Neuronal stem cell (in vitro differentiated cells): ENCODE measurements at regions not wholly inside any gene's neighbourhood (a gene's known extent, or its start where the extent isn't known, plus 50 kb on each side); places are given as distances from the start of the nearest gene placed in this dataset.

Experiments used
- DNase-seq: peaks from one replicate; pipeline ENCODE4 v3.0.0-alpha.2; 2013; ENCODE audit warnings: low spot score
- H2AFZ ChIP-seq: one replicate; pipeline ENCODE4 v1.6.1; 2013; ENCODE audit warnings: mild to moderate bottlenecking, low read length, inconsistent platforms
- H2AK5ac ChIP-seq: 2 replicates; pipeline ENCODE4 v1.6.1; 2013; ENCODE audit warnings: low read depth, mild to moderate bottlenecking, inconsistent platforms, low read length, moderate library complexity, mixed read lengths
- H2BK120ac ChIP-seq: 2 replicates; pipeline ENCODE4 v1.6.1; 2013; ENCODE audit warnings: low read depth, mild to moderate bottlenecking, inconsistent platforms, low read length, moderate library complexity, mixed read lengths
- H2BK12ac ChIP-seq: one replicate; pipeline ENCODE4 v1.6.1; 2013; ENCODE audit warnings: low read length, inconsistent platforms
- H2BK15ac ChIP-seq: 2 replicates; pipeline ENCODE4 v1.6.1; 2013; ENCODE audit warnings: mild to moderate bottlenecking, low read length, inconsistent platforms, mixed read lengths
- H2BK5ac ChIP-seq: one replicate; pipeline ENCODE4 v1.6.1; 2013; ENCODE audit warnings: inconsistent platforms, mild to moderate bottlenecking, low read length, moderate library complexity
- H3K14ac ChIP-seq: one replicate; pipeline ENCODE4 v1.6.1; 2013; ENCODE audit warnings: low read length, inconsistent platforms
- H3K18ac ChIP-seq: 2 replicates; pipeline ENCODE4 v1.6.1; 2013; ENCODE audit warnings: low read length, inconsistent platforms
- H3K23ac ChIP-seq: 2 replicates; pipeline ENCODE4 v1.6.1; 2013; ENCODE audit warnings: low read depth, mild to moderate bottlenecking, mixed read lengths, low read length, inconsistent platforms; ENCODE audit not compliant: poor library complexity
- H3K27ac ChIP-seq: replicated peaks from 3 replicates; pipeline ENCODE4 v1.5.1; 2013; ENCODE audit warnings: low read length, inconsistent platforms
- H3K27me3 ChIP-seq, 3 experiments: 2 replicates each; pipeline ENCODE4 v1.6.1; 2013; ENCODE audit warnings: low read length in 3 of 3, mild to moderate bottlenecking in 2 of 3, inconsistent platforms in 1 of 3, low read depth in 1 of 3, mixed read lengths in 1 of 3, moderate library complexity in 1 of 3; ENCODE audit not compliant: control insufficient read depth in 3 of 3, insufficient read depth in 3 of 3
- H3K36me3 ChIP-seq, 2 donors: replicated peaks in 1 of 2; 2 replicates each; pipeline ENCODE4 v1.6.1; 2013; ENCODE audit warnings: low read length in 2 of 2; ENCODE audit not compliant: control insufficient read depth in 2 of 2, insufficient read depth in 2 of 2
- H3K4ac ChIP-seq: 2 replicates; pipeline ENCODE4 v1.6.1; 2013; ENCODE audit warnings: inconsistent platforms, mild to moderate bottlenecking, low read length, moderate library complexity
- H3K4me1 ChIP-seq, 2 donors: 1 replicate in 1 of 2; 2 replicates in 1 of 2; pipeline ENCODE4 v1.6.1; 2013; ENCODE audit warnings: low read length in 2 of 2, low read depth in 1 of 2; ENCODE audit not compliant: control insufficient read depth in 2 of 2, insufficient read depth in 1 of 2
- H3K4me2 ChIP-seq: one replicate; pipeline ENCODE4 v1.6.1; 2013; ENCODE audit warnings: mild to moderate bottlenecking, low read length, inconsistent platforms; ENCODE audit not compliant: insufficient read depth, poor library complexity, severe bottlenecking
- H3K4me3 ChIP-seq, 2 donors: 2 replicates each; pipeline ENCODE4 v1.5.1; 2013; ENCODE audit warnings: low read length in 2 of 2, mild to moderate bottlenecking in 2 of 2, inconsistent platforms in 1 of 2, moderate library complexity in 1 of 2
- H3K79me1 ChIP-seq: one replicate; pipeline ENCODE4 v1.6.1; 2013; ENCODE audit warnings: low read depth, mild to moderate bottlenecking, inconsistent platforms, low read length, moderate library complexity
- H3K9ac ChIP-seq: one replicate; pipeline ENCODE4 v1.6.1; 2013; ENCODE audit warnings: mild to moderate bottlenecking, low read depth, low read length, inconsistent platforms; ENCODE audit not compliant: poor library complexity
- H3K9me3 ChIP-seq, 2 donors: replicated peaks in 1 of 2; 2 replicates each; pipeline versions ENCODE3 to v1.6.1; 2013; ENCODE audit warnings: low read length in 2 of 2, mild to moderate bottlenecking in 2 of 2, inconsistent platforms in 1 of 2, low read depth in 1 of 2, mixed read lengths in 1 of 2, moderate library complexity in 1 of 2; ENCODE audit not compliant: control insufficient read depth in 2 of 2, insufficient read depth in 1 of 2
- H4K8ac ChIP-seq: one replicate; pipeline ENCODE4 v1.6.1; 2013; ENCODE audit warnings: low read depth, mild to moderate bottlenecking, inconsistent platforms, low read length, moderate library complexity
- H4K91ac ChIP-seq: one replicate; pipeline ENCODE4 v1.6.1; 2013; ENCODE audit warnings: low read length, low read depth, mild to moderate bottlenecking, inconsistent platforms; ENCODE audit not compliant: poor library complexity
- WGBS, 2 donors: extraction: QIAGEN DNeasy Blood & Tissue Kit; methylation state at CpG; one replicate each; pipeline ENCODE4 v1.1.7; 2013; ENCODE audit warnings: missing lambda C conversion rate in 2 of 2, mixed read lengths in 1 of 2; ENCODE audit not compliant: insufficient read length in 2 of 2, insufficient replicate concordance in 1 of 2; ENCODE audit errors: extremely low coverage in 2 of 2; 5-methylcytosine and 5-hydroxymethylcytosine counted together

- H3K18ac ChIP-seq, result no peak overlapping the region
- H2BK12ac ChIP-seq, result no peak overlapping the region
- H3K27me3 ChIP-seq, result peaks cover 0 to 4% (median 0%) of the 10 kb centered on the region in 3 experiments
- H2BK15ac ChIP-seq, result no peak overlapping the region
- no peak overlapping the region for H3K23ac ChIP-seq
- H4K91ac ChIP-seq, result no peak overlapping the region
- no peak overlapping the region for H3K4me3 ChIP-seq
- no peak overlapping the region for H3K14ac ChIP-seq
- no peak overlapping the region for H3K9ac ChIP-seq
- H3K27ac ChIP-seq, result no peak overlapping the region
- H3K4me1 ChIP-seq, result peaks cover 0 to 11% of the 10 kb centered on the region in 2 donors
- WGBS, 2 donors, result no CpG with 5 or more reads among the region's 1 CpG
- no peak overlapping the region for H2AFZ ChIP-seq
- no peak overlapping the region for H3K4me2 ChIP-seq
- H3K4ac ChIP-seq, result no peak overlapping the region
- no peak overlapping the region for H2BK5ac ChIP-seq
- no peaks in the 10 kb centered on the region for H3K79me1 ChIP-seq
- H2AK5ac ChIP-seq, result no peak overlapping the region
- no peak overlapping the region for H4K8ac ChIP-seq
- no peak overlapping the region for H2BK120ac ChIP-seq
- H3K36me3 ChIP-seq, result no peaks in the 10 kb centered on the region
- no peaks in the 10 kb centered on the region for H3K9me3 ChIP-seq
- DNase-seq, result no peak
Measured at GRCh38 chr11:27868709-27869108, 168.5 kb upstream of the BDNF start.

GRCh38 chr11:27868226-27868625 is 168.0 kb upstream of the BDNF start:
- DNase-seq, result no peak
- Histone ChIP-seq H3K14ac (no peak overlapping the region), H2BK12ac (no peak overlapping the region), H4K8ac (no peak overlapping the region), H3K4me1 (peaks cover 0 to 12% of the 10 kb centered on the region in 2 donors), H3K9ac (no peak overlapping the region), H3K23ac (no peak overlapping the region), H3K18ac (no peak overlapping the region), H2BK15ac (no peak overlapping the region), H2AFZ (no peak overlapping the region), H3K36me3 (no peaks in the 10 kb centered on the region), H3K9me3 (no peaks in the 10 kb centered on the region), H3K4me3 (no peak overlapping the region), H3K79me1 (no peaks in the 10 kb centered on the region), H2AK5ac (no peak overlapping the region), H3K4me2 (no peak overlapping the region), H3K27ac (no peak overlapping the region), H3K27me3 (peaks cover 0 to 6% (median 0%) of the 10 kb centered on the region in 3 experiments), H4K91ac (no peak overlapping the region), H2BK120ac (no peak overlapping the region), H3K4ac (no peak overlapping the region), H2BK5ac (no peak overlapping the region)
- no CpG with 5 or more reads among the region's 1 CpG for WGBS, 2 donors

- Histone ChIP-seq H3K4me2 (no peak overlapping the region), H2AK5ac (no peak overlapping the region), H2BK120ac (no peak overlapping the region), H2BK15ac (no peak overlapping the region), H3K27ac (no peak overlapping the region), H4K8ac (no peak overlapping the region), H3K36me3 (no peaks in the 10 kb centered on the region), H2AFZ (no peak overlapping the region), H3K4ac (no peak overlapping the region), H4K91ac (no peak overlapping the region), H3K4me3 (no peak overlapping the region), H3K9me3 (no peaks in the 10 kb centered on the region), H3K23ac (no peak overlapping the region), H3K27me3 (peaks cover 0 to 6% (median 0%) of the 10 kb centered on the region in 3 experiments), H3K79me1 (no peaks in the 10 kb centered on the region), H3K4me1 (peaks cover 0 to 9% of the 10 kb centered on the region in 2 donors), H3K9ac (no peak overlapping the region), H3K14ac (no peak overlapping the region), H3K18ac (no peak overlapping the region), H2BK5ac (no peak overlapping the region), H2BK12ac (no peak overlapping the region)
- no peak for DNase-seq
- WGBS, 2 donors, result no CpG with 5 or more reads among the region's 3 CpGs
Measured at GRCh38 chr11:27865105-27865504, 164.8 kb upstream of the BDNF start.

GRCh38 chr11:27864611-27865010 is 164.4 kb upstream of the BDNF start:
- no peak overlapping the region for H3K4me2 ChIP-seq
- H2AK5ac ChIP-seq, result no peak overlapping the region
- no peak overlapping the region for H3K14ac ChIP-seq
- H3K27me3 ChIP-seq, result peaks cover 0 to 6% (median 0%) of the 10 kb centered on the region in 3 experiments
- H3K23ac ChIP-seq, result no peak overlapping the region
- no peak overlapping the region for H3K4ac ChIP-seq
- H2BK5ac ChIP-seq, result no peak overlapping the region
- H3K36me3 ChIP-seq, result no peaks in the 10 kb centered on the region
- H3K18ac ChIP-seq, result no peak overlapping the region
- H3K9me3 ChIP-seq, result no peaks in the 10 kb centered on the region
- no peak overlapping the region for H3K9ac ChIP-seq
- H3K4me1 ChIP-seq, result peaks cover 0 to 9% of the 10 kb centered on the region in 2 donors
- no peaks in the 10 kb centered on the region for H3K79me1 ChIP-seq
- H2BK12ac ChIP-seq, result no peak overlapping the region
- H2BK15ac ChIP-seq, result no peak overlapping the region
- no CpG with 5 or more reads among the region's 1 CpG for WGBS, 2 donors
- no peak overlapping the region for H4K8ac ChIP-seq
- H2AFZ ChIP-seq, result no peak overlapping the region
- peak overlapping the region in 1 of 2 donors; percentile 13 for H3K4me3 ChIP-seq
- H4K91ac ChIP-seq, result no peak overlapping the region
- DNase-seq, result no peak
- H2BK120ac ChIP-seq, result no peak overlapping the region
- H3K27ac ChIP-seq, result no peak overlapping the region
